Stimulated activated CD8-positive, alpha-beta memory T cell treated with anti-CD3 and anti-CD28 coated beads, Interleukin-7, amount 100 ng/mL, for 48 hours (primary cell): ENCODE measurements at regions not wholly inside any gene's neighbourhood (a gene's known extent, or its start where the extent isn't known, plus 50 kb on each side); places are given as distances from the start of the nearest gene placed in this dataset.
"Not testable (repeated sequence)": the region's sequence is repeated elsewhere in the genome, so short reads cannot be mapped to it uniquely, and the experiment has no call there.

Experiments used
- DNase-seq, 2 donors: peaks; one replicate each; pipeline ENCODE4 v3.0.0-alpha.2; 2020; ENCODE audit warnings: low read depth in 1 of 2; ENCODE audit errors: extremely low read depth in 1 of 2

DNA sequence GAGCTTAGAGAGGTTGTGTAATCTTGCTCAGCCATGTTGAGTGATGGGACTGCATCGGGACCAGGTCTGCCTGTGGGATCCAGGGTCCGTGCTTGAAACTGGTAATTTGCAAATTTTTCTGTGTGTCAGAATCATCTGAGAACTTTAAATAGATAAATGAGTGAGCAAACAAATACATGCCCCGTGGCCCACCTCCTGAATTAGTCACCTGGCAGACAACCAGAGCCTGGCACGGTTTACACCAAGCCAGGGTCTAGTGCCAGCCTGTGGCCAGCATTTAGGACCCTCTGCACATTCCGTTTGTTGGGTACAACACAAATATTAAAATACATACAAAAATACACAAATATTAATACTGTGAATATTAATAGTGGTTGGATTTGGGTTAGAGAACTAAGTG lies 90.6 kb upstream of the STOX2 start:
- no peak for DNase-seq

GRCh38 chr4:183816077-183816476 lies 89.0 kb upstream of the STOX2 start:
- DNase-seq, result no peak

GRCh38 chr4:183816882-183817509 lies 88.1 kb upstream of the STOX2 start:
- DNase-seq, result no peak

DNA sequence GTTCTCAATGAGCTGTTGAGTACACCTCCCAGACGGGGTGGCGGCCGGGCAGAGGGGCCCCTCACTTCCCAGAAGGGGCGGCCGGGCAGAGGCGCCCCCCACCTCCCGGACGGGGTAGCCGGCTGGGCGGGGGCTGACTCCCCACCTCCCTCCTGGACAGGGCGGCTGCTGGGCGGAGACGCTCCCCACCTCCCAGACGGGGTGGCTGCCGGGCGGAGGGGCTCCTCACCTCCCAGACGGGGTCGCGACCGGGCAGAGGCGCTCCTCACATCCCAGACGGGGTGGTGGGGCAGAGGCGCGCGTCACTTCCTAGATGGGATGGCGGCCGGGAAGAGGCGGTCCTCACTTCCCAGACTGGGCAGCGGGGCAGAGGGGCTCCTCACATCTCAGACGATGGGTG lies 86.5 kb upstream of the STOX2 start:
- DNase-seq, result not testable (repeated sequence)

DNA sequence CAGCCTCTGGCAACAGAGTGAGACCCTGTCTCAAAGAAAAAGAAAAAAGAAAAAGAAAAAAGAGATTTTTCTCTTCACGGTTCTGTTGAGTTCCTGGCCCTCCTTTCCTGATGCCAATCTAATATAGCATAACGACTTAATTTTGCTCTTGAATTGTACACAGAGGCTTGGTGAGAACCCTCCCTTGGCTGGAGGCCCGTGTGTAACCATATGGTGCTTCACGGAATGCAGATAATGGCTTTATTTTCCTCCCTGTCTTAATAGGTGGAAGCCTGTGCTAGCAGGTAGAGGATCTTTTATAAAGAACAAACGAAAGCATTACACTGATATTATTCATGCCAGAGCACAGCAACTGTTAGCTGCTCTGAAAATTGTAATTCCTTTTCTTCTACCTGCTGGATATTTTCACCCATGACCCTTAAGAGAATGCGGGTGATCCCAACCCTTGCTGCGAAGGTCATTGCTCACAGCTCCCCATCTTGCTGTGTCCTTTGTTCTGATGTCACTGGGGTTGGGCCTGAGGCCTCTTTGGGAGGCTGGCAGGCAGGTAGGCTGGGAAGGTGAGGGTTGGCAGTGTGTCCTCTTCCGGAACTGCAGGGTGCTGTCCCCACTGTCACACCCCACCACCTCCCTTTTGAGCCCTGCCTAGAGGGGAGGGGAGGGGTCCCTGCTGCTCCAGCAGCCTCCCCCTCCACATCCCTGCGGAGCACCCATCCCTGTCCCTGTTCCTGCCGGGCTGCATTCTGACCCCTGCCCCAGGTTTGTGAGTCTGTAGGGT lies 83.8 kb upstream of the STOX2 start:
- DNase-seq, result no peak

GRCh38 chr4:183823434-183823833 lies 81.7 kb upstream of the STOX2 start:
- DNase-seq, result no peak

DNA sequence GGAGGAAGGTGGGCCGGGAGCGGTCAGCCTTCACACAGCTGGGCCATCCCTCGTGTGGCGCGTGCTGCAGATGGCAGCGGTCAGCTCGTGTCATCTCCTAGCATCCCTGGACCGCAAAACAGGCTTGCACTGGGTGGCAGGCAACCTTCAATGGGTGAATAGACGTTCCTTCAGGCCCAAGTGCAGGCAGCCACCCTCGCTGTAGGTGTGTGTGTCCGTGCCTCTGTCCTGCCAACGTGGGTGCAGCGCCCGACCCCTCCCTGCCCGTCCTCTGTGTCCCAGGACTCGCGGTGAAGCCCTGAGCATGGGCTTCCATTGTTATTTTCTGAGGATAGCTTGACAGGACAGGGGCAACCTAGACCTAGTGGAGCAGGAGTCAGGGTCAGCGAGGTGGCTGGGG lies 79.8 kb upstream of the STOX2 start:
- DNase-seq, result no peak

GRCh38 chr4:183826461-183826860 lies 78.6 kb upstream of the STOX2 start:
- DNase-seq, result no peak

GRCh38 chr4:183828125-183828524 lies 77.0 kb upstream of the STOX2 start:
- DNase-seq, result no peak

- no peak for DNase-seq
Measured at GRCh38 chr4:183828839-183829238, 76.3 kb upstream of the STOX2 start.

- DNase-seq, result no peak
Measured at GRCh38 chr4:183830438-183830985, 74.6 kb upstream of the STOX2 start.

DNA sequence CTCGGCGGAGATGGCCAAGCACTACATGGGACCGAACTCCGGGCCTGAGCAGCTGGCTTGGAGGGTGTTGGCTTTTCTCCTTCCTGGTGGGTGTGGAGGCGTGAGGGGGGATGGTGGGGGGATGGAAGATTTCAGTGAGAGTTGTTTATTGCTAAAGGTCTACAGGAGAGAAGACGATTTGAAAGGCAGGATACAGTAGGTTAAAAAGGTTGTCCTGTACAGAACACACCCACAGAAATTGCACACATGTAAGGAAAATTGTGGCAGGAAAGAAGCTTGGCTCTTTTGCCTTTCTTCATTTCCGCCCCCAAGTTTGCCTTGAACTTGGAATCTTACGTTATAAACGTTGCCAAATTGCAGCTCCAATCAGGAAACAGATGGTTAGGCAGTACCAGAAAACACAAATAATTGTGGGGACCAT lies 74.1 kb upstream of the STOX2 start:
- no peak for DNase-seq

- DNase-seq, result no peak
Measured at GRCh38 chr4:183831683-183832082, 73.4 kb upstream of the STOX2 start.

DNA sequence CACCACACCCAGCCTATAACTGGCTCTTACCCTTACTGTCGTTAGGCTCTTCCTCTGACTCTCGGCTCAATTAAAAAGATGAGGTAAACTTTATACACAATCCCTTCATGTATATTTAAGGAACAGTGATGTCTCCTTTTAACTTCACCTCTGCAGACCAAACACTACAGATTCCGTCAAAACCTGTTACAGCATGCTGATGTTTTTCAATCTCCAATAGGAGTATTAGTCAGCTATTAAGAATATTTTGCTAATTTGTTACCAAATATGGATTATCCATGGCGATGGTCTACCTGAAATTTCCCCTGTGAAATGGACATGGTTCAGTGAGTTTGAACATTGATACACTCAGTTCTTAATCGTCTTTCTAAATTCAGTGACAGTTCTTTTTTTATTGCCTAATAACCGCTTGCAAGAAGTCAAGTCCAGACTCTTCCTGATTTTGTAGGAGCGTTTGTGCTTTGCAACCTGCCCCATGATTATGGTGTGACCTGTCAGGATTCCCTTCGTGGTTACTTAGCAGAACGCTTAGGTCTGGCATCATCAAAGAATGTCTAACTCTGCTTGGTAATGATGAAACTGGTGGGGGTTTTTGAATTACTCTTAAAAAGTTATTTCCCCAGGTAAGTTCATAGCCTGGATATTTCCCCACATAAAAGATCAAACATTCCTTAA lies 72.2 kb upstream of the STOX2 start:
- DNase-seq, result no peak

GRCh38 chr4:183834252-183834651 lies 70.9 kb upstream of the STOX2 start:
- DNase-seq, result no peak

DNA sequence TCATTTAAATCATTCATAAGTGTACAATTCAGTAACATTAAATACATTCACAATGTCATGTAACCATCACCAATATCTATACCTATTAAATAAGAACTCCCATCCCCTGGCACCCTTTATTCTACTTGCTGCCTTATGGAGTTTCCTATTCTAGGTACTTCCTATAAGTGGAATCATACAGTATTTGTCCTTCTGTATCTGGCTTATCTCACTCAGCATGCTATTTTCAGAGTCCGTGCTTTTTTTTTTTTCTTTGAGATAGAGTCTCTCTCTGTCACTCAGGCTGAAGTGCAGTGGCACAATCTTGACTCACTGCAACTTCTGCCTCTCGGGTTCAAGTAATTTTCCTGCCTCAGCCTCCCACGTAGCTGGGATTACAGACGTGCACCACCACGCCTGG lies 67.9 kb upstream of the STOX2 start:
- no peak for DNase-seq

- no peak for DNase-seq
Measured at GRCh38 chr4:183838987-183839712, 66.0 kb upstream of the STOX2 start.

DNA sequence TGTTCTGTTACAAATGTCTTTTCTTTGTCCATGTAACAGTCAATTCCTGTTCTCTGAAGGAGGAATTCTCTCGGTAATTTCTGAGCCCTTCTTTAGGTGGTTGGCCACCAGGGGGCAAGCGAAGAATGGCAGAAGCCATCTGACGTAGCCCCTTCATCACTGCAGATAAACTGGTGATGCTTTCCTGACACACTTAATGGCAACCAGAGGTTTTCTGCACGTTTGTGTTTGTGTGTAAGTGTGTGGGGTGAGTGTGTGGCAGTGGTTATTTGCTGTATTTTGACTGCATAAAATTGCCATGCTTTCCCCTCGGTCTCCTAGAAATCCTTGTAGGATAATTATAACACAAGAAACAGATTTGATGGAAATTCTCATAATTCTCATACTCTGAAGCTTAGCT lies 64.8 kb upstream of the STOX2 start:
- DNase-seq, result peak in 1 of 2 donors; percentile 36

DNA sequence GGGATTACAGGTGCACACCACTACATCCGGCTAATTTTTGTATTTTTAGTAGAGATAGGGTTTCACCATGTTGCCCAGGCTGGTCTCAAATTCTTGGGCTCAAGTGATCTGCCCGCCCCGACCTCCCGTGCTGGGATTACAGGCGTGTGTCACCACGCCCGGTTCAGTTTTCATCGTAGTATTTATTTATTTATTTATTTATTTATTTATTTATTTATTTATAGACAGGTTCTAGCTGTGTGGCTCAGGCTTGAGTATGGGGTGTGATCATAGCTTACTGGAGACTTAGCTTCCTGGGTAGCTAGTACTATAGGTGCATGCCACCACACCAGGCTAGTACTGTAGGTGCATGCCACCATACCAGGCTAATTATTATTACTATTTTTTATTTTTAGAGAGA lies 64.1 kb upstream of the STOX2 start:
- no peak for DNase-seq

- DNase-seq, result no peak
Measured at GRCh38 chr4:183842129-183842528, 63.0 kb upstream of the STOX2 start.

GRCh38 chr4:183843248-183843671 lies 61.8 kb upstream of the STOX2 start:
- no peak for DNase-seq
